WTC11 (cell line): ENCODE measurements at regions not wholly inside any gene's neighbourhood (a gene's known extent, or its start where the extent isn't known, plus 50 kb on each side); places are given as distances from the start of the nearest gene placed in this dataset.

Experiments used
- ATAC-seq: fragments of 200-7000 bp; cut with Tn5 transposase; 2 replicates; pipeline ENCODE4 v1.10.0; 2021; ENCODE audit warnings: mild to moderate bottlenecking, moderate library complexity
- CTCF ChIA-PET: fragments of 300-600 bp; sonication (Branson Sonifier 250); formaldehyde crosslinking; loops from one replicate; lab custom pipeline; 2021; ENCODE audit warnings: antibody characterized with exemption; lab: Charles Lee
- POLR2A ChIA-PET: fragments of 350-600 bp; sonication (Branson Sonifier 250); formaldehyde crosslinking; loops from one replicate; lab custom pipeline; 2021; ENCODE audit warnings: antibody characterized with exemption; lab: Charles Lee
- DNase-seq: peaks from one replicate; pipeline ENCODE4 v3.0.0; 2021; ENCODE audit warnings: low spot score
- H3K27ac Mint-ChIP-seq: 2 replicates; pipeline ENCODE4 v1.8.0; 2021; ENCODE audit warnings: mixed read lengths
- H3K27me3 Mint-ChIP-seq: 2 replicates; pipeline ENCODE4 v1.8.0; 2021; ENCODE audit warnings: low read depth, mild to moderate bottlenecking, moderate library complexity, mixed read lengths
- H3K36me3 Mint-ChIP-seq: 2 replicates; pipeline ENCODE4 v1.8.0; 2021; ENCODE audit warnings: mixed read lengths
- H3K4me1 Mint-ChIP-seq: 2 replicates; pipeline ENCODE4 v1.8.0; 2022; ENCODE audit warnings: mixed read lengths
- H3K4me3 Mint-ChIP-seq: 2 replicates; pipeline ENCODE4 v1.8.0; 2021; ENCODE audit warnings: mild to moderate bottlenecking, moderate library complexity, mixed read lengths
- H3K9me3 Mint-ChIP-seq: 2 replicates; pipeline ENCODE4 v1.8.0; 2021; ENCODE audit warnings: mixed read lengths
- FOXK1 ChIP-seq: sonication (generic); formaldehyde crosslinking; IDR thresholded peaks from 2 replicates; pipeline ENCODE4 v1.8.0; 2022; ENCODE audit warnings: mild to moderate bottlenecking, moderate library complexity, missing genetic modification reagents
- FOXP1 ChIP-seq: sonication (generic); formaldehyde crosslinking; IDR thresholded peaks from 2 replicates; pipeline ENCODE4 v1.8.0; 2022; ENCODE audit warnings: missing genetic modification reagents, mild to moderate bottlenecking, moderate library complexity, borderline replicate concordance
- GABPB1 ChIP-seq: sonication (generic); formaldehyde crosslinking; IDR thresholded peaks from 2 replicates; pipeline ENCODE4 v1.8.1; 2023; ENCODE audit warnings: mild to moderate bottlenecking, missing genetic modification reagents
- MYBL2 ChIP-seq: sonication (generic); formaldehyde crosslinking; IDR thresholded peaks from 2 replicates; pipeline ENCODE4 v1.8.1; 2023; ENCODE audit warnings: mild to moderate bottlenecking, moderate library complexity, missing genetic modification reagents
- NFATC4 ChIP-seq: fragments of 250-450 bp; sonication (Bioruptor Pico); IDR thresholded peaks from 2 replicates; pipeline ENCODE4 v1.9.0; 2021; ENCODE audit warnings: mild to moderate bottlenecking
- NR1H2 ChIP-seq: sonication (generic); formaldehyde crosslinking; IDR thresholded peaks from 2 replicates; pipeline ENCODE4 v1.9.0; 2021; ENCODE audit warnings: mild to moderate bottlenecking, moderate library complexity, missing genetic modification reagents
- SOX15 ChIP-seq: fragments of 250-450 bp; sonication (Bioruptor Pico); IDR thresholded peaks from 2 replicates; pipeline ENCODE4 v1.9.0; 2021; ENCODE audit warnings: mild to moderate bottlenecking
- TEAD1 ChIP-seq: sonication (generic); formaldehyde crosslinking; IDR thresholded peaks from 2 replicates; pipeline ENCODE4 v1.8.0; 2022; ENCODE audit warnings: mild to moderate bottlenecking, missing genetic modification reagents
- TEAD4 ChIP-seq: sonication (generic); formaldehyde crosslinking; IDR thresholded peaks from 2 replicates; pipeline ENCODE4 v1.8.0; 2022; ENCODE audit warnings: mild to moderate bottlenecking, missing genetic modification reagents
- ZBTB21 ChIP-seq: sonication (generic); formaldehyde crosslinking; IDR thresholded peaks from 2 replicates; pipeline ENCODE4 v1.8.1; 2023; ENCODE audit warnings: mild to moderate bottlenecking, missing genetic modification reagents, borderline replicate concordance
- ZNF423 ChIP-seq: fragments of 250-450 bp; sonication (Bioruptor Pico); IDR thresholded peaks from 2 replicates; pipeline ENCODE4 v2.1.2; 2022; ENCODE audit warnings: mild to moderate bottlenecking, moderate library complexity
- ZNF671 ChIP-seq: fragments of 250-450 bp; sonication (Bioruptor Pico); IDR thresholded peaks from 2 replicates; pipeline ENCODE4 v1.8.0; 2021; ENCODE audit warnings: mild to moderate bottlenecking
- TF ChIP-seq, protein P1 (sequence below): sonication (generic); formaldehyde crosslinking; IDR thresholded peaks from 2 replicates; pipeline ENCODE4 v1.8.0; 2022; ENCODE audit warnings: missing genetic modification reagents
- TF ChIP-seq, protein P2 (sequence below): fragments of 250-450 bp; sonication (Bioruptor Pico); IDR thresholded peaks from 2 replicates; pipeline ENCODE4 v1.9.0; 2021; ENCODE audit warnings: mild to moderate bottlenecking, borderline replicate concordance
- TF ChIP-seq, protein P3 (sequence below): sonication (generic); formaldehyde crosslinking; IDR thresholded peaks from 2 replicates; pipeline ENCODE4 v1.8.1; 2022; ENCODE audit warnings: mild to moderate bottlenecking, missing genetic modification reagents, moderate library complexity, borderline replicate concordance
- TF ChIP-seq, protein P4 (sequence below): sonication (generic); formaldehyde crosslinking; IDR thresholded peaks from 2 replicates; pipeline ENCODE4 v1.8.1; 2022; ENCODE audit warnings: low read depth, mild to moderate bottlenecking, moderate library complexity, missing genetic modification reagents, borderline replicate concordance
- TF ChIP-seq, protein P5 (sequence below): sonication (generic); formaldehyde crosslinking; IDR thresholded peaks from 2 replicates; pipeline ENCODE4 v1.8.0; 2022; ENCODE audit warnings: mild to moderate bottlenecking, missing genetic modification reagents
- TF ChIP-seq, protein P6 (sequence below): sonication (generic); formaldehyde crosslinking; IDR thresholded peaks from 2 replicates; pipeline ENCODE4 v1.8.1; 2023; ENCODE audit warnings: mild to moderate bottlenecking, missing genetic modification reagents, moderate library complexity

DNA sequence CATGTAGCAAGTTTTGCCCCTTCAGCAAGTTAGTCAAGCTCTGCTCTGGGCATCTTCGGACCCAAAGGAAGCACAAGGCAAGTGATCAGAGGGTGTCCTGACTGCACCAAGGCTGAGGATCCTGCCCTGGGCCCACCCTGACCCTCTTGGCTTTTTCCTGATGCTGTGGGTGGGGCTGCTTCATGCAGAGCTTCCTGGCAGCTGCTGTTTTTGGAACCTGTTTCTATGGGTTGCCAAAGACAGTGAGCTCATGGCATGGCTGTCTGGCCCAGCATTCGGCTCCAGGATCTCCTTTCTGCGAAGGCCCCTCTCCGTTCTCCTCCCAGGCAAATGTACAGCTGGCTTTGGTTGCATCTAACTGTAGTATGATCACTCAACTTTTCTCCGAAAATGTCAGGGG is 497.9 kb downstream of the ARHGEF28 start (continued):
- TF ChIP-seq, protein P1, sequence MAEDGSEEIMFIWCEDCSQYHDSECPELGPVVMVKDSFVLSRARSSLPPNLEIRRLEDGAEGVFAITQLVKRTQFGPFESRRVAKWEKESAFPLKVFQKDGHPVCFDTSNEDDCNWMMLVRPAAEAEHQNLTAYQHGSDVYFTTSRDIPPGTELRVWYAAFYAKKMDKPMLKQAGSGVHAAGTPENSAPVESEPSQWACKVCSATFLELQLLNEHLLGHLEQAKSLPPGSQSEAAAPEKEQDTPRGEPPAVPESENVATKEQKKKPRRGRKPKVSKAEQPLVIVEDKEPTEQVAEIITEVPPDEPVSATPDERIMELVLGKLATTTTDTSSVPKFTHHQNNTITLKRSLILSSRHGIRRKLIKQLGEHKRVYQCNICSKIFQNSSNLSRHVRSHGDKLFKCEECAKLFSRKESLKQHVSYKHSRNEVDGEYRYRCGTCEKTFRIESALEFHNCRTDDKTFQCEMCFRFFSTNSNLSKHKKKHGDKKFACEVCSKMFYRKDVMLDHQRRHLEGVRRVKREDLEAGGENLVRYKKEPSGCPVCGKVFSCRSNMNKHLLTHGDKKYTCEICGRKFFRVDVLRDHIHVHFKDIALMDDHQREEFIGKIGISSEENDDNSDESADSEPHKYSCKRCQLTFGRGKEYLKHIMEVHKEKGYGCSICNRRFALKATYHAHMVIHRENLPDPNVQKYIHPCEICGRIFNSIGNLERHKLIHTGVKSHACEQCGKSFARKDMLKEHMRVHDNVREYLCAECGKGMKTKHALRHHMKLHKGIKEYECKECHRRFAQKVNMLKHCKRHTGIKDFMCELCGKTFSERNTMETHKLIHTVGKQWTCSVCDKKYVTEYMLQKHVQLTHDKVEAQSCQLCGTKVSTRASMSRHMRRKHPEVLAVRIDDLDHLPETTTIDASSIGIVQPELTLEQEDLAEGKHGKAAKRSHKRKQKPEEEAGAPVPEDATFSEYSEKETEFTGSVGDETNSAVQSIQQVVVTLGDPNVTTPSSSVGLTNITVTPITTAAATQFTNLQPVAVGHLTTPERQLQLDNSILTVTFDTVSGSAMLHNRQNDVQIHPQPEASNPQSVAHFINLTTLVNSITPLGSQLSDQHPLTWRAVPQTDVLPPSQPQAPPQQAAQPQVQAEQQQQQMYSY (CRISPR knock-in tag) = no peak
- TF ChIP-seq ZNF671 (no peak), GABPB1 (CRISPR knock-in tag) (no peak), TEAD1 (CRISPR knock-in tag) (no peak), NFATC4 (CRISPR knock-in tag) (no peak), ZNF423 (CRISPR knock-in tag) (no peak), FOXK1 (CRISPR knock-in tag) (no peak), ZBTB21 (CRISPR knock-in tag) (no peak), FOXP1 (CRISPR knock-in tag) (no peak), MYBL2 (CRISPR knock-in tag) (no peak), NR1H2 (CRISPR knock-in tag) (no peak), SOX15 (CRISPR knock-in tag) (no peak)
- TF ChIP-seq, protein P2, sequence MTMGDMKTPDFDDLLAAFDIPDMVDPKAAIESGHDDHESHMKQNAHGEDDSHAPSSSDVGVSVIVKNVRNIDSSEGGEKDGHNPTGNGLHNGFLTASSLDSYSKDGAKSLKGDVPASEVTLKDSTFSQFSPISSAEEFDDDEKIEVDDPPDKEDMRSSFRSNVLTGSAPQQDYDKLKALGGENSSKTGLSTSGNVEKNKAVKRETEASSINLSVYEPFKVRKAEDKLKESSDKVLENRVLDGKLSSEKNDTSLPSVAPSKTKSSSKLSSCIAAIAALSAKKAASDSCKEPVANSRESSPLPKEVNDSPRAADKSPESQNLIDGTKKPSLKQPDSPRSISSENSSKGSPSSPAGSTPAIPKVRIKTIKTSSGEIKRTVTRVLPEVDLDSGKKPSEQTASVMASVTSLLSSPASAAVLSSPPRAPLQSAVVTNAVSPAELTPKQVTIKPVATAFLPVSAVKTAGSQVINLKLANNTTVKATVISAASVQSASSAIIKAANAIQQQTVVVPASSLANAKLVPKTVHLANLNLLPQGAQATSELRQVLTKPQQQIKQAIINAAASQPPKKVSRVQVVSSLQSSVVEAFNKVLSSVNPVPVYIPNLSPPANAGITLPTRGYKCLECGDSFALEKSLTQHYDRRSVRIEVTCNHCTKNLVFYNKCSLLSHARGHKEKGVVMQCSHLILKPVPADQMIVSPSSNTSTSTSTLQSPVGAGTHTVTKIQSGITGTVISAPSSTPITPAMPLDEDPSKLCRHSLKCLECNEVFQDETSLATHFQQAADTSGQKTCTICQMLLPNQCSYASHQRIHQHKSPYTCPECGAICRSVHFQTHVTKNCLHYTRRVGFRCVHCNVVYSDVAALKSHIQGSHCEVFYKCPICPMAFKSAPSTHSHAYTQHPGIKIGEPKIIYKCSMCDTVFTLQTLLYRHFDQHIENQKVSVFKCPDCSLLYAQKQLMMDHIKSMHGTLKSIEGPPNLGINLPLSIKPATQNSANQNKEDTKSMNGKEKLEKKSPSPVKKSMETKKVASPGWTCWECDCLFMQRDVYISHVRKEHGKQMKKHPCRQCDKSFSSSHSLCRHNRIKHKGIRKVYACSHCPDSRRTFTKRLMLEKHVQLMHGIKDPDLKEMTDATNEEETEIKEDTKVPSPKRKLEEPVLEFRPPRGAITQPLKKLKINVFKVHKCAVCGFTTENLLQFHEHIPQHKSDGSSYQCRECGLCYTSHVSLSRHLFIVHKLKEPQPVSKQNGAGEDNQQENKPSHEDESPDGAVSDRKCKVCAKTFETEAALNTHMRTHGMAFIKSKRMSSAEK (CRISPR knock-in tag) = no peak
- TF ChIP-seq, protein P3, sequence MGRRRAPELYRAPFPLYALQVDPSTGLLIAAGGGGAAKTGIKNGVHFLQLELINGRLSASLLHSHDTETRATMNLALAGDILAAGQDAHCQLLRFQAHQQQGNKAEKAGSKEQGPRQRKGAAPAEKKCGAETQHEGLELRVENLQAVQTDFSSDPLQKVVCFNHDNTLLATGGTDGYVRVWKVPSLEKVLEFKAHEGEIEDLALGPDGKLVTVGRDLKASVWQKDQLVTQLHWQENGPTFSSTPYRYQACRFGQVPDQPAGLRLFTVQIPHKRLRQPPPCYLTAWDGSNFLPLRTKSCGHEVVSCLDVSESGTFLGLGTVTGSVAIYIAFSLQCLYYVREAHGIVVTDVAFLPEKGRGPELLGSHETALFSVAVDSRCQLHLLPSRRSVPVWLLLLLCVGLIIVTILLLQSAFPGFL (CRISPR knock-in tag) = no peak
- TF ChIP-seq, protein P4, sequence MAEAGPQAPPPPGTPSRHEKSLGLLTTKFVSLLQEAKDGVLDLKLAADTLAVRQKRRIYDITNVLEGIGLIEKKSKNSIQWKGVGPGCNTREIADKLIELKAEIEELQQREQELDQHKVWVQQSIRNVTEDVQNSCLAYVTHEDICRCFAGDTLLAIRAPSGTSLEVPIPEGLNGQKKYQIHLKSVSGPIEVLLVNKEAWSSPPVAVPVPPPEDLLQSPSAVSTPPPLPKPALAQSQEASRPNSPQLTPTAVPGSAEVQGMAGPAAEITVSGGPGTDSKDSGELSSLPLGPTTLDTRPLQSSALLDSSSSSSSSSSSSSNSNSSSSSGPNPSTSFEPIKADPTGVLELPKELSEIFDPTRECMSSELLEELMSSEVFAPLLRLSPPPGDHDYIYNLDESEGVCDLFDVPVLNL (CRISPR knock-in tag) = no peak
- TF ChIP-seq, protein P5, sequence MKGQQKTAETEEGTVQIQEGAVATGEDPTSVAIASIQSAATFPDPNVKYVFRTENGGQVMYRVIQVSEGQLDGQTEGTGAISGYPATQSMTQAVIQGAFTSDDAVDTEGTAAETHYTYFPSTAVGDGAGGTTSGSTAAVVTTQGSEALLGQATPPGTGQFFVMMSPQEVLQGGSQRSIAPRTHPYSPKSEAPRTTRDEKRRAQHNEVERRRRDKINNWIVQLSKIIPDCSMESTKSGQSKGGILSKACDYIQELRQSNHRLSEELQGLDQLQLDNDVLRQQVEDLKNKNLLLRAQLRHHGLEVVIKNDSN = no peak
- TF ChIP-seq, all 79 proteins: peak for 0

DNA sequence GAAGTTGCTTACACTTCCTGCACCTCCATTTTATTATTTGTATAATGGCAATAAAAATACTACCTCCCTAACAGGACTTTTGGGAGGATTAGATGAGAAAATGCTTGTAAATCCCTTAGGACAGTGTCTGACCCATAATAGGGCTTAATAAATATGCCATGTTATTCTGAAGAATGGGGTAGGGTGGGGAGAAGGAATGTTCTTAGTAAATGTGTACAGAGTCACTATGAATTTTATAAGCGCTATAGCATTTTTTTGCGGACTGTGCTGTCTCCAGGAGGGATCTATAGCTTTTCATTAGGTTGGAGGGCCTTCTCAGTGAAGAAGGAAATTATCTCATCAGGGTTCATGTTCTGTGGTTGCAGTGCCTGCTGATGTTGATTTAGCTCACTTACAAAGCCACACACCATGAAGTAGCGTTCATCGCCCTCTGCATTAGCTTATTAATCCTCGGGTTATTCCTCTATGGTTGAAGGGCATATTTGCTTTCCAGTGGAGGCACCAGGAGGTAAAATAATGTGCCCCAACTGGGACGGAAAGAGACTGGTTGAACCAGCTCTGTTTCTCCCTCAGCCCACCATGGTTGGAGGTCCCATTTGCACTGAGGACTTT is 497.1 kb downstream of the ARHGEF28 start:
- H3K36me3 Mint-ChIP-seq = no peaks in the 10 kb centered on the region; the same call in 1 of the 2 replicates
- POLR2A ChIA-PET = no interaction called here

More for the DNA sequence above, 497.1 kb downstream of the ARHGEF28 start:
- peaks cover 16% of the 10 kb centered on the region for H3K9me3 Mint-ChIP-seq
- ATAC-seq = no peak
- no peak overlapping the region for H3K27ac Mint-ChIP-seq
- no peak for DNase-seq
- peaks cover 5% of the 10 kb centered on the region; the same call in 1 of the 2 replicates for H3K4me1 Mint-ChIP-seq
- CTCF ChIA-PET = no interaction called here
- no peak for TF ChIP-seq TEAD4 (CRISPR knock-in tag)
- TF ChIP-seq TEAD1 (CRISPR knock-in tag) = no peak
- TF ChIP-seq, protein P6, sequence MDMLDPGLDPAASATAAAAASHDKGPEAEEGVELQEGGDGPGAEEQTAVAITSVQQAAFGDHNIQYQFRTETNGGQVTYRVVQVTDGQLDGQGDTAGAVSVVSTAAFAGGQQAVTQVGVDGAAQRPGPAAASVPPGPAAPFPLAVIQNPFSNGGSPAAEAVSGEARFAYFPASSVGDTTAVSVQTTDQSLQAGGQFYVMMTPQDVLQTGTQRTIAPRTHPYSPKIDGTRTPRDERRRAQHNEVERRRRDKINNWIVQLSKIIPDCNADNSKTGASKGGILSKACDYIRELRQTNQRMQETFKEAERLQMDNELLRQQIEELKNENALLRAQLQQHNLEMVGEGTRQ = no peak
- no peaks in the 10 kb centered on the region for H3K27me3 Mint-ChIP-seq
- H3K4me3 Mint-ChIP-seq = no peak overlapping the region
